HepG2 (cell line): ENCODE measurements at regions not wholly inside any gene's neighbourhood (a gene's known extent, or its start where the extent isn't known, plus 50 kb on each side); places are given as distances from the start of the nearest gene placed in this dataset.

ENCODE experiments used
- ATAC-seq: fragments of 200-7000 bp; cut with Tn5 transposase; 3 replicates; pipeline ENCODE4 v1.9.1; 2020; ENCODE audit warnings: mild to moderate bottlenecking, moderate library complexity
- BruUV-seq: library from RNA; stranded (reverse); fragments of 400-500 nt; replicated peaks from 2 replicates; lab custom pipeline; 2021; lab: Mats Ljungman, UMichigan
- CTCF ChIA-PET: fragments of 300-600 bp; formaldehyde crosslinking; extraction: SDS; loops from one replicate; lab custom pipeline; 2021; ENCODE audit warnings: low total read pairs, inconsistent platforms, low intra/inter-chr PET ratio; lab: Yijun Ruan, JAX
- POLR2A ChIA-PET: fragments of 350-600 bp; sonication (Branson Sonifier 250); formaldehyde crosslinking; loops from one replicate; lab custom pipeline; 2020; ENCODE audit warnings: antibody characterized with exemption, inconsistent platforms; lab: Yijun Ruan, JAX
- DNase-seq: peaks from one replicate; pipeline ENCODE4 v3.0.0-alpha.2; 2015; ENCODE audit warnings: low spot score
- FAIRE-seq: peaks from 3 replicates; lab custom pipeline; 2011; peaks lifted over from hg19 to GRCh38; lab: Jason Lieb, UNC
- H2AFZ ChIP-seq: one replicate; pipeline ENCODE4 v1.6.1; 2011; ENCODE audit warnings: low read length, inconsistent platforms
- H3K27ac ChIP-seq: fragments of 300-600 bp; 3 replicates; pipeline ENCODE4 v1.8.0; 2011; ENCODE audit warnings: mixed run types, mild to moderate bottlenecking, mixed read lengths, low read length, inconsistent platforms; ENCODE audit not compliant: insufficient read depth; ENCODE audit errors: extremely low read length
- H3K27me3 ChIP-seq, 2 experiments: fragments of 200-600 bp in 1 of 2; 2 replicates in 1 of 2; 3 replicates in 1 of 2; pipeline versions ENCODE4 v1.6.0 to v1.8.0; 2011; ENCODE audit warnings: low read length in 2 of 2, mild to moderate bottlenecking in 2 of 2, moderate library complexity in 2 of 2, inconsistent platforms in 1 of 2; ENCODE audit not compliant: insufficient read depth in 2 of 2, control insufficient read depth in 1 of 2
- H3K36me3 ChIP-seq, 2 experiments: fragments of 200-600 bp in 1 of 2; replicated peaks in 1 of 2; 2 replicates in 1 of 2; 3 replicates in 1 of 2; pipeline versions ENCODE4 v1.5.1 to v1.8.0; 2011; ENCODE audit warnings: low read length in 2 of 2, inconsistent platforms in 1 of 2; ENCODE audit not compliant: insufficient read depth in 2 of 2, control insufficient read depth in 1 of 2
- H3K4me1 ChIP-seq: 2 replicates; pipeline ENCODE4 v1.5.1; 2012; ENCODE audit warnings: low read length, inconsistent platforms; ENCODE audit not compliant: insufficient read depth
- H3K4me2 ChIP-seq: 2 replicates; pipeline ENCODE4 v1.6.0; 2011; ENCODE audit warnings: low read depth, low read length, inconsistent platforms
- H3K4me3 ChIP-seq, 3 experiments: fragments of 200-600 bp in 1 of 3; sonication (generic), shearing (Covaris generic) in 1 of 3; replicated peaks in 1 of 3; 2 replicates each; pipeline ENCODE4 v1.5.1; 2011 to 2016; ENCODE audit warnings: low read length in 3 of 3, inconsistent platforms in 2 of 3, low read depth in 2 of 3, mild to moderate bottlenecking in 2 of 3, control low read depth in 1 of 3, mixed read lengths in 1 of 3; ENCODE audit not compliant: insufficient read depth in 1 of 3
- H3K79me2 ChIP-seq: one replicate; pipeline ENCODE4 v1.6.1; 2011; ENCODE audit warnings: low read length, inconsistent platforms; ENCODE audit not compliant: insufficient read depth
- H3K9ac ChIP-seq: 2 replicates; pipeline ENCODE4 v1.6.0; 2011; ENCODE audit warnings: mild to moderate bottlenecking, low read depth, low read length, inconsistent platforms; ENCODE audit not compliant: insufficient read depth
- H3K9me3 ChIP-seq: 2 replicates; pipeline ENCODE4 v1.5.1; 2012; ENCODE audit warnings: mild to moderate bottlenecking, low read length
- H4K20me1 ChIP-seq: 2 replicates; pipeline ENCODE4 v1.6.0; 2011; ENCODE audit warnings: inconsistent platforms, mild to moderate bottlenecking, low read length, moderate library complexity; ENCODE audit not compliant: insufficient read depth
- CBX5 ChIP-seq: sonication (generic); formaldehyde crosslinking; IDR thresholded peaks from 2 replicates; pipeline ENCODE4 v1.4.0; 2020; ENCODE audit warnings: missing genetic modification reagents, borderline replicate concordance
- HMG20B ChIP-seq: conservative IDR thresholded peaks from 2 replicates; pipeline ENCODE4 v1.6.1; 2016; ENCODE audit warnings: missing genetic modification reagents, missing compliant biosample characterization
- HNF1B ChIP-seq: sonication (generic); formaldehyde crosslinking; IDR thresholded peaks from 2 replicates; pipeline ENCODE4 v1.5.1; 2020; ENCODE audit warnings: mild to moderate bottlenecking, moderate library complexity, missing genetic modification reagents
- ISL2 ChIP-seq: sonication (generic); formaldehyde crosslinking; IDR thresholded peaks from 2 replicates; pipeline ENCODE4 v1.5.0; 2020; ENCODE audit warnings: missing genetic modification reagents
- MATR3 ChIP-seq: sonication (generic); formaldehyde crosslinking; IDR thresholded peaks from 2 replicates; pipeline ENCODE4 v1.4.0; 2020; ENCODE audit warnings: missing genetic modification reagents
- NFE2L2 ChIP-seq: fragments of 150-350 bp; IDR thresholded peaks from 2 replicates; pipeline ENCODE4 v1.6.1; 2014; ENCODE audit warnings: low read length
- NFKB2 ChIP-seq: sonication (generic); formaldehyde crosslinking; IDR thresholded peaks from 2 replicates; pipeline ENCODE4 v1.4.0; 2020; ENCODE audit warnings: missing genetic modification reagents, borderline replicate concordance
- PHB2 ChIP-seq: fragments of 450-650 bp; IDR thresholded peaks from 2 replicates; pipeline ENCODE4 v1.6.1; 2018; ENCODE audit not compliant: partially characterized antibody
- PRMT3 ChIP-seq: sonication (generic); formaldehyde crosslinking; IDR thresholded peaks from 2 replicates; pipeline ENCODE4 v1.8.1; 2022; ENCODE audit warnings: low read depth, mild to moderate bottlenecking, moderate library complexity, missing genetic modification reagents, borderline replicate concordance
- SP5 ChIP-seq: IDR thresholded peaks from 2 replicates; pipeline ENCODE4 v1.6.1; 2016; ENCODE audit warnings: low read depth, borderline replicate concordance
- SRSF4 ChIP-seq: fragments of 200-400 bp; formaldehyde crosslinking; IDR thresholded peaks from one replicate; pipeline ENCODE4 v1.6.1; 2018; ENCODE audit warnings: mild to moderate bottlenecking, low read depth, low read length, moderate library complexity; ENCODE audit not compliant: poor library complexity, severe bottlenecking
- ZBTB43 ChIP-seq: sonication (generic); formaldehyde crosslinking; conservative IDR thresholded peaks from 2 replicates; pipeline ENCODE4 v1.4.0; 2020; ENCODE audit warnings: missing genetic modification reagents
- ZNF569 ChIP-seq: sonication (generic); formaldehyde crosslinking; IDR thresholded peaks from 2 replicates; pipeline ENCODE4 v1.5.0; 2020; ENCODE audit warnings: mild to moderate bottlenecking, missing genetic modification reagents, moderate library complexity, borderline replicate concordance
- ZNF749 ChIP-seq: sonication (generic); formaldehyde crosslinking; IDR thresholded peaks from 2 replicates; pipeline ENCODE4 v1.8.0; 2022; ENCODE audit warnings: mild to moderate bottlenecking, missing genetic modification reagents, moderate library complexity, borderline replicate concordance
- ZSCAN9 ChIP-seq: IDR thresholded peaks from 2 replicates; pipeline ENCODE4 v1.6.1; 2016; ENCODE audit warnings: borderline replicate concordance
- WGBS: methylation state at CpG from one replicate; pipeline ENCODE4 v1.1.6; 2017; ENCODE audit warnings: low lambda C conversion rate; 5-methylcytosine and 5-hydroxymethylcytosine counted together
- in situ Hi-C: cut with HindIII; loops from 2 replicates; pipeline ENCODE4 v1.10.0; 2017; ENCODE audit warnings: low pct_unique_long_range_greater_than_20kb; ENCODE audit not compliant: extremely low pct_ligation_motif_present
- intact Hi-C: fragments of 100-400 bp; cut with micrococcal nuclease; formaldehyde crosslinking; loops from one replicate; pipeline ENCODE4 v1.10.0; 2022; ENCODE audit not compliant: unreplicated experiment

- Histone ChIP-seq H2AFZ (no peak overlapping the region), H3K36me3 (no peaks in the 10 kb centered on the region), H3K79me2 (no peaks in the 10 kb centered on the region), H3K9me3 (no peaks in the 10 kb centered on the region), H4K20me1 (no peaks in the 10 kb centered on the region), H3K4me1 (peaks cover 7% of the 10 kb centered on the region; the same call in 1 of the 2 replicates), H3K4me3 (no peak overlapping the region), H3K9ac (no peak overlapping the region), H3K27ac (no peak overlapping the region), H3K4me2 (no peak overlapping the region), H3K27me3 (no peaks in the 10 kb centered on the region)
- intact Hi-C loops (no loop called here), in situ Hi-C loops (no loop called here)
- DNase-seq: no peak
- no peak for FAIRE-seq
- POLR2A ChIA-PET: no interaction called here
- ATAC-seq: no peak
- TF ChIP-seq PHB2 (no peak), ZBTB43 (CRISPR knock-in tag) (no peak)
- no TSS peak for BruUV-seq
- CTCF ChIA-PET: no interaction called here
- 74% methylated on average over 6 of the region's 6 CpGs for WGBS
These were observed 59.9 kb upstream of the MYCN start for GRCh38 chr2:15880226-15881119.

- in situ Hi-C loops (no loop called here), intact Hi-C loops (no loop called here)
- H3K4me1 ChIP-seq: peaks cover 7% of the 10 kb centered on the region; the same call in 1 of the 2 replicates
- H2AFZ ChIP-seq: no peak overlapping the region
- WGBS: 71% methylated on average over 7 of the region's 7 CpGs
- no peaks in the 10 kb centered on the region for H3K79me2 ChIP-seq
- no peak overlapping the region for H3K4me3 ChIP-seq
- ChIA-PET CTCF (no interaction called here), POLR2A (no interaction called here)
- H3K9ac ChIP-seq: no peak overlapping the region
- no peaks in the 10 kb centered on the region for H4K20me1 ChIP-seq
- H3K9me3 ChIP-seq: no peaks in the 10 kb centered on the region
- no peaks in the 10 kb centered on the region for H3K27me3 ChIP-seq
- H3K27ac ChIP-seq: no peak overlapping the region
- no TSS peak for BruUV-seq
- ATAC-seq: no peak
- H3K4me2 ChIP-seq: no peak overlapping the region
- no peak for DNase-seq
- FAIRE-seq: no peak
- no peaks in the 10 kb centered on the region for H3K36me3 ChIP-seq
- no peak for TF ChIP-seq NFE2L2
- TF ChIP-seq SRSF4: no peak
- no peak for TF ChIP-seq SP5 (CRISPR knock-in tag)
- no peak for TF ChIP-seq NFKB2 (CRISPR knock-in tag)
- TF ChIP-seq HMG20B (CRISPR knock-in tag): no peak
- TF ChIP-seq PRMT3 (CRISPR knock-in tag): no peak
- no peak for TF ChIP-seq ZNF569 (CRISPR knock-in tag)
- no peak for TF ChIP-seq CBX5
- no peak for TF ChIP-seq MATR3 (CRISPR knock-in tag)
- no peak for TF ChIP-seq ISL2 (CRISPR knock-in tag)
- TF ChIP-seq ZNF749: no peak
- no peak for TF ChIP-seq ZSCAN9
- no peak for TF ChIP-seq HNF1B (CRISPR knock-in tag)
These were observed 59.3 kb upstream of the MYCN start for GRCh38 chr2:15881120-15881433.
